ENCODE measurements at regions not wholly inside any gene's neighbourhood (a gene's known extent, or its start where the extent isn't known, plus 50 kb on each side); places are given as distances from the start of the nearest gene placed in this dataset.

DNA sequence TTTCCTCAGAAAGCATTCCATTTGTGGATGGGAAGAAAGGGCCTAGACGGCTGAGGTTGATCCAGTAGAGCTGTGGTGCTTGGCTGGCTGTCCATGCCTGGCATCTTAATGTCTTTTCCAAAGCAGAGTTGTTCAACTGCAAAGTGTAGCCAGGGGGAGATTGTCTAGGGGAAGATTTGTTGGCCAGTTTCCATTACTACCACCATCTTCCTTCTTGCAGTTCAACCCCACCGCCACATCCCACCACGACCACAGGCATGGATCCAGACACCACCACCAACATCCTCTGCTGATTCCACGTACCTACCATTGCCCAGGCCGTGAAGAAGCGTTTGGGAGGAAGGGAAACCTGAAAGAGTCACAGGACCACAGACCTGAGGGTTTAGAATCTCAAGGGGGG is 50.7 kb upstream of the HAAO start:
- Mint-ChIP-seq H3K9me3 (no peaks in the 10 kb centered on the region), H3K4me1 (no peaks in the 10 kb centered on the region), H3K27me3 (peaks cover 2% of the 10 kb centered on the region), H3K36me3 (ENCODE audit: low read depth) (no peaks in the 10 kb centered on the region), H3K4me3 (no peak overlapping the region), H3K27ac (no peak overlapping the region)
- ChIA-PET CTCF (no interaction called here), POLR2A (no interaction called here)
- no peak for DNase-seq

DNA sequence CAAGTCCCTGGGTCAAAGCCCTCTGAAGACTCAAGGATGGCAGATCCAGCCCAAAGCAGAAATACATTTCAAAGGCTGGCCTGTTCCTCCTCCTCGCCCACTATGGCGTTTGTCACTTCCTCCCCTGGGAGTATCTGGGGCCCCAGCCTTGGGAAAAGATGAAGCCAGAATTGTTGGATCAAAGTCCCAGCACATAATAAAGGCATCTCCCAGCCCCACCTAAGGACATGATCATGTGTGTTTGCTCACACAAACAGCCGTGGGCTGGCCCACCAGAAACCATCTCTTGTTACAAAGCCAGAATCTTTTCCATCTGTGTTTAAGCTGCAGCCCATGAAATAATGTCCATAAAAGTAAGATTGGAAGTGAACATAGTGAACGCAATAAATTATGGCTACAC is 50.1 kb upstream of the HAAO start:
- Mint-ChIP-seq H3K4me3 (no peak overlapping the region), H3K36me3 (ENCODE audit: low read depth) (no peaks in the 10 kb centered on the region), H3K27ac (no peak overlapping the region), H3K27me3 (peaks cover 2% of the 10 kb centered on the region), H3K9me3 (no peaks in the 10 kb centered on the region), H3K4me1 (no peaks in the 10 kb centered on the region)
- DNase-seq, result no peak
- CTCF ChIA-PET, result interaction anchor here (1.2 kb wide), 1 partner anchor 16 kb away, joined by 3 read pairs; no protein-coding TSS in a partner anchor
- POLR2A ChIA-PET, result no interaction called here

All from activated CD4-positive, alpha-beta memory T cell treated with anti-CD3 and anti-CD28 coated beads, Interleukin-2, amount 10 ng/mL, durations not matched to agents 7 days and 5 days (primary cell).